ENCODE measurements at regions not wholly inside any gene's neighbourhood (a gene's known extent, or its start where the extent isn't known, plus 50 kb on each side); places are given as distances from the start of the nearest gene placed in this dataset.

GRCh38 chr6:119742188-119742803 is 392.7 kb upstream of the MAN1A1 start:
- no peak for TF ChIP-seq POLR2A (IDR thresholded peaks at IDR 0.05)
- TF ChIP-seq CTCF (IDR thresholded peaks at IDR 0.05): peak; percentile 48 to 84 (median 80)
